Smooth muscle cell (in vitro differentiated cells): ENCODE measurements at regions not wholly inside any gene's neighbourhood (a gene's known extent, or its start where the extent isn't known, plus 50 kb on each side); places are given as distances from the start of the nearest gene placed in this dataset.
A peak's percentile ranks its signal among the peaks of the same experiment; 100 is the strongest.

Experiments
- DNase-seq: peaks from one replicate; lab custom pipeline; 2025; ENCODE audit not compliant: unreplicated experiment; lab: John Stamatoyannopoulos, UW
- H2AFZ ChIP-seq: fragments of 200-600 bp; sonication (generic); 2 replicates; pipeline ENCODE4 v1.6.0; 2016; ENCODE audit warnings: antibody characterized with exemption, low read depth, mild to moderate bottlenecking
- H3F3A ChIP-seq: fragments of 200-600 bp; sonication (generic); 2 replicates; pipeline ENCODE4 v1.6.0; 2017; ENCODE audit warnings: antibody characterized with exemption, low read depth
- H3K27ac ChIP-seq: fragments of 200-600 bp; sonication (generic); 2 replicates; pipeline ENCODE4 v1.5.1; 2016; ENCODE audit warnings: low read depth, mild to moderate bottlenecking
- H3K27me3 ChIP-seq: fragments of 200-600 bp; sonication (generic); 2 replicates; pipeline ENCODE4 v1.6.1; 2016; ENCODE audit warnings: low read depth, mild to moderate bottlenecking
- H3K36me3 ChIP-seq: fragments of 200-600 bp; sonication (generic); 2 replicates; pipeline ENCODE4 v1.5.1; 2016; ENCODE audit warnings: low read depth
- H3K4me1 ChIP-seq: fragments of 200-600 bp; sonication (generic); 2 replicates; pipeline ENCODE4 v1.5.1; 2016; ENCODE audit warnings: low read depth
- H3K4me2 ChIP-seq: fragments of 200-600 bp; sonication (generic); 2 replicates; pipeline ENCODE4 v1.6.0; 2016; ENCODE audit warnings: mild to moderate bottlenecking
- H3K4me3 ChIP-seq: fragments of 200-600 bp; sonication (generic); 2 replicates; pipeline ENCODE4 v1.5.1; 2016; ENCODE audit warnings: mild to moderate bottlenecking
- H3K79me2 ChIP-seq: fragments of 200-600 bp; sonication (generic); 2 replicates; pipeline ENCODE4 v1.6.0; 2016; ENCODE audit warnings: low read depth, mild to moderate bottlenecking
- H3K9ac ChIP-seq: fragments of 200-600 bp; sonication (generic); 2 replicates; pipeline ENCODE4 v1.6.0; 2016; ENCODE audit warnings: low read depth
- H3K9me3 ChIP-seq: fragments of 200-600 bp; sonication (generic); replicated peaks from 2 replicates; pipeline ENCODE4 v1.5.1; 2016; ENCODE audit warnings: low read depth
- H4K20me1 ChIP-seq: fragments of 200-600 bp; sonication (generic); 2 replicates; pipeline ENCODE4 v1.6.0; 2016; ENCODE audit warnings: low read depth
- WGBS: methylation state at CpG from one replicate; pipeline ENCODE4 v1.1.7; 2016; ENCODE audit warnings: low lambda C conversion rate; 5-methylcytosine and 5-hydroxymethylcytosine counted together
- TF ChIP-seq, protein P1 (sequence below): fragments of 200-600 bp; sonication (generic); IDR thresholded peaks from 2 replicates; pipeline ENCODE4 v1.5.1; 2017; ENCODE audit warnings: borderline replicate concordance, mild to moderate bottlenecking, antibody characterized with exemption; ENCODE audit not compliant: insufficient read depth, poor library complexity, severe bottlenecking

DNA sequence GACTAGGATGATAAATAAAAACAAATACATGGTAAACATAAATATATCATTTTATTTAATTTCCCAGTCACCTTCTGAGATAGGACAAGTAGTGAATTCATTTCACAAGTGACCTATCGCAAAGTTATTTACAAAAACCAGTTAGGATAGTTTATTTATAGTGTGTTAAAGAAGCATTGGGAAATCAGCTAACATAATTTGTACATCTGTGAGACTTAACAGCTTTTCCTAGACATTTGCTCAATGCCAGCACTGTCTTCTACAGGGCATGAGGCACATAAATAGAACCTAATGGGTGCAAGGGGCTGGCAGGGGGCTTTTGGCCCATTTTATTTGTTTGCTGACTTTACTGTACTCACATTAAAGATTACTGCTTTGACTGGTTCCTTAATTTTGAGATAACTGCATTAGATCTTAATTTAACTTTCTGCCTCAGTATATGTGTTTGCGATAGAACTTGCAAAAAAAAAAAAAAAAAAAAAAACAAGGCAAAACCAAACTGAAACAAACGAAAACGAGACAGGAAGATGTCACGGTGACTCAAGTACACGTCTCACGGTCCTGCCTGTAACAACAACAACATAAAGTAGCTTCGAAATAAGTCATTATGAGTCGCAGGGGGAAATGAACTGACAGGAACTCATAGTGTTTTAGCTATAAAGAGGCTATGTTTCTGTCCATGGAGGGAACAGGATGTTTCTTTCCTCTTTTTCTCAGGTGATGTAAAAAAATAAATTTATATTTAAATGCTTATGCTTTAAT, 133.7 kb upstream of the GMDS start:
- H3K36me3 ChIP-seq = no peaks in the 10 kb centered on the region
- no peaks in the 10 kb centered on the region for H3K27me3 ChIP-seq
- H3K4me2 ChIP-seq = peak overlapping the region; percentile 71
- 41% methylated on average over 9 of the region's 9 CpGs for WGBS
- no peaks in the 10 kb centered on the region for H3K79me2 ChIP-seq
- no peaks in the 10 kb centered on the region for H3K9me3 ChIP-seq
- TF ChIP-seq, protein P1, sequence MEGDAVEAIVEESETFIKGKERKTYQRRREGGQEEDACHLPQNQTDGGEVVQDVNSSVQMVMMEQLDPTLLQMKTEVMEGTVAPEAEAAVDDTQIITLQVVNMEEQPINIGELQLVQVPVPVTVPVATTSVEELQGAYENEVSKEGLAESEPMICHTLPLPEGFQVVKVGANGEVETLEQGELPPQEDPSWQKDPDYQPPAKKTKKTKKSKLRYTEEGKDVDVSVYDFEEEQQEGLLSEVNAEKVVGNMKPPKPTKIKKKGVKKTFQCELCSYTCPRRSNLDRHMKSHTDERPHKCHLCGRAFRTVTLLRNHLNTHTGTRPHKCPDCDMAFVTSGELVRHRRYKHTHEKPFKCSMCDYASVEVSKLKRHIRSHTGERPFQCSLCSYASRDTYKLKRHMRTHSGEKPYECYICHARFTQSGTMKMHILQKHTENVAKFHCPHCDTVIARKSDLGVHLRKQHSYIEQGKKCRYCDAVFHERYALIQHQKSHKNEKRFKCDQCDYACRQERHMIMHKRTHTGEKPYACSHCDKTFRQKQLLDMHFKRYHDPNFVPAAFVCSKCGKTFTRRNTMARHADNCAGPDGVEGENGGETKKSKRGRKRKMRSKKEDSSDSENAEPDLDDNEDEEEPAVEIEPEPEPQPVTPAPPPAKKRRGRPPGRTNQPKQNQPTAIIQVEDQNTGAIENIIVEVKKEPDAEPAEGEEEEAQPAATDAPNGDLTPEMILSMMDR = no peak
- peaks cover 7% of the 10 kb centered on the region for H3F3A ChIP-seq
- H3K9ac ChIP-seq = peak overlapping the region; percentile 38
- H2AFZ ChIP-seq = no peak overlapping the region
- H3K27ac ChIP-seq = peak overlapping the region; percentile 19
- DNase-seq = no peak
- H3K4me1 ChIP-seq = peaks cover 10% of the 10 kb centered on the region
- no peak overlapping the region for H3K4me3 ChIP-seq
- no peaks in the 10 kb centered on the region for H4K20me1 ChIP-seq

DNA sequence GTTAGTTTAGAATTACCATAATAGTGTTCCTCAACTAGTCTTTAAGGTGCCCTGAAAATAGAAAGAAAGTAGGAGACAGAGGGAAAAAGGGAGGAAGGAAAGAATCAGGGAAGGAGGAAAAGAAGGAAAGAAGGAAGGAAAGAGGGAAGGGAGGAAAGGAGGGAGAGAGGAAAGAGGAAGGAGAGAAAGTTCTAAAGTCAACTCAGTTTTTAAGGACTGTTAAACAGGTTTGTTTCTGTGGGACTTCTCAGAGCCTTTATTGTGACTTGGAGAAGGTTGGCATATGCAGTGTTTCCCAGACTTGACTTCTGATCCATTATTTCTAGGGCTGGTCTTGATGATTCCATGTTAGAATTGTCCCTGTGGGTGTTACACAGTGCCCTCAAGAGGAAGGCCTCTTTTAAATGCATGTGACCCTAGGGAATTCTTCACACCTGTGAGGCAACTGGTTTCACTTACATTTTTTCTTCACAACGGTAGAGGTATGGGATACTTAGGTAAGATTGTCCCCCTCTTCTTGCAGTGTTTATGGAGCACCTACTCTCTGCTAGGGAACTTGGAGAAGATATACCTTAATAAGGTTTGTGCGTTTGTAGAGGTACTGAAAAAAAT, 132.7 kb upstream of the GMDS start:
- Histone ChIP-seq H3K4me3 (no peak overlapping the region), H3K4me2 (no peak overlapping the region), H3F3A (peaks cover 7% of the 10 kb centered on the region), H3K9me3 (no peaks in the 10 kb centered on the region), H3K36me3 (no peaks in the 10 kb centered on the region), H3K79me2 (no peaks in the 10 kb centered on the region), H3K9ac (peak overlapping the region; percentile 17), H3K27me3 (no peaks in the 10 kb centered on the region), H3K27ac (peak overlapping the region; percentile 88), H4K20me1 (no peaks in the 10 kb centered on the region), H3K4me1 (peaks cover 10% of the 10 kb centered on the region), H2AFZ (no peak overlapping the region)
- TF ChIP-seq, protein P1 = no peak
- 67% methylated on average over 2 of the region's 2 CpGs for WGBS
- DNase-seq = no peak

DNA sequence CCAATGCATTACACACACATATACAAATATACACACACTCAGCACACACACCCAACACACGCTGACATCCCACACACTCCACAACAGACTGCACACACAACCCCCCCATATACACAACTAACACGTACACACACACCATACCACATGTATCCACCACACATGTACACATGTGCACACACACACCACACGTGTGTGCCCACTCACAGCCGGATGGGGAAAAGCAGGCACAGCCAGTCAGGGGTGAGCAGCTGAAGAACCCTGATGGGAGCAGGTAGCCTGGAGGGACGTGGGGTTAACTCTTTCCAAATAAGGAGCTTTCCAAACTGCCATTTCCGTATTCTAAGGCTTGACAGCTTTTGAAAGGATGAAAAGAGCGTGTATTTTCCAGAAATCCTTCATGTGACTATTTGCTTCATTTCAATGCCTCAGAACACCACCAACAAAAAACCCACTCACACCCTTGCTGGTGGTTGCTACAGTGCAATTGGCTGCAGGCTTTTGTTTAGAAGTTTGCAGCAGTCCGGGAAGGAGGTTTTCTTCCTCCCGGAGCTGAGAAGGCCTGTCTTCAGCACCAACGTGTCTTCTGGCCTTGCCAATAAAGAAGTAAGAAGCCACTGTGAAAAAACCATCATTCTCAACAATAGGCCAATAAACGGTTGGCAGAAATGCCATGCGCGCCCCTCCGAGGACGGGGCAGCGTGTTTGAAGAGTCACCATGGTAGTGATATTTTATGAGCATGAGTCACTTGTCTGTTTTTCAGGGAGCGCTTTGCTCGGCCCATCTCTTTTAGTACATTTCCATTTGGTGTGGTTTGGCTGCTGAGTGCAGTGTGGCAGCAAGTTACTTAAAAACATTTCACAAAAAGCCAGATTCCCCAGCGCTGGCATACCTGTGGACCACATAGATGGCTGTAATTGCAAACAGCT, 131.3 kb upstream of the GMDS start:
- peak overlapping the region; percentile 77 for H3K4me2 ChIP-seq
- peak overlapping the region; percentile 59 for H3K9ac ChIP-seq
- H3K27ac ChIP-seq = peak overlapping the region; percentile 88

More for the DNA sequence above, 131.3 kb upstream of the GMDS start:
- 30% methylated on average over 19 of the region's 19 CpGs for WGBS
- peaks cover 10% of the 10 kb centered on the region for H3K4me1 ChIP-seq
- H3K27me3 ChIP-seq = no peaks in the 10 kb centered on the region
- TF ChIP-seq, protein P1 = no peak
- no peaks in the 10 kb centered on the region for H3K36me3 ChIP-seq
- peaks cover 7% of the 10 kb centered on the region for H3F3A ChIP-seq
- no peaks in the 10 kb centered on the region for H3K9me3 ChIP-seq
- H4K20me1 ChIP-seq = no peaks in the 10 kb centered on the region
- no peak overlapping the region for H2AFZ ChIP-seq
- no peak overlapping the region for H3K4me3 ChIP-seq
- no peaks in the 10 kb centered on the region for H3K79me2 ChIP-seq
- peak; percentile 20 for DNase-seq
